Mesothelial cell of epicardium (in vitro differentiated cells): ENCODE measurements at regions not wholly inside any gene's neighbourhood (a gene's known extent, or its start where the extent isn't known, plus 50 kb on each side); places are given as distances from the start of the nearest gene placed in this dataset.

Source experiments
- DNase-seq, 2 experiments: peaks; one replicate each; pipeline ENCODE4 v3.0.0; 2021; ENCODE audit warnings: low spot score in 2 of 2; ENCODE audit not compliant: unreplicated experiment in 2 of 2
- H3K27ac Mint-ChIP-seq: 2 replicates; pipeline ENCODE4 v1.8.0; 2021; ENCODE audit warnings: mixed read lengths
- H3K27me3 Mint-ChIP-seq: 2 replicates; pipeline ENCODE4 v1.8.0; 2021; ENCODE audit warnings: low read depth, mixed read lengths
- H3K36me3 Mint-ChIP-seq: 2 replicates; pipeline ENCODE4 v1.8.0; 2021; ENCODE audit warnings: mixed read lengths
- H3K4me1 Mint-ChIP-seq: 2 replicates; pipeline ENCODE4 v1.8.0; 2021; ENCODE audit warnings: mixed read lengths
- H3K4me3 Mint-ChIP-seq: 2 replicates; pipeline ENCODE4 v1.8.0; 2021; ENCODE audit warnings: mild to moderate bottlenecking, moderate library complexity, mixed read lengths
- H3K9me3 Mint-ChIP-seq: 2 replicates; pipeline ENCODE4 v1.8.0; 2021; ENCODE audit warnings: mixed read lengths
- CTCF ChIP-seq: fragments of 200-600 bp; sonication (generic); IDR thresholded peaks from one replicate; pipeline ENCODE4 v1.5.0; 2021; ENCODE audit warnings: antibody characterized with exemption; ENCODE audit not compliant: unreplicated experiment

- no peak for TF ChIP-seq CTCF
- Mint-ChIP-seq H3K27me3 (peaks cover 56% of the 10 kb centered on the region), H3K9me3 (no peaks in the 10 kb centered on the region), H3K4me1 (no peaks in the 10 kb centered on the region), H3K27ac (no peak overlapping the region), H3K36me3 (no peaks in the 10 kb centered on the region), H3K4me3 (no peak overlapping the region)
- no peak for DNase-seq
Measured at GRCh38 chr3:186461141-186461540, 83.0 kb downstream of the CRYGS start.

DNA sequence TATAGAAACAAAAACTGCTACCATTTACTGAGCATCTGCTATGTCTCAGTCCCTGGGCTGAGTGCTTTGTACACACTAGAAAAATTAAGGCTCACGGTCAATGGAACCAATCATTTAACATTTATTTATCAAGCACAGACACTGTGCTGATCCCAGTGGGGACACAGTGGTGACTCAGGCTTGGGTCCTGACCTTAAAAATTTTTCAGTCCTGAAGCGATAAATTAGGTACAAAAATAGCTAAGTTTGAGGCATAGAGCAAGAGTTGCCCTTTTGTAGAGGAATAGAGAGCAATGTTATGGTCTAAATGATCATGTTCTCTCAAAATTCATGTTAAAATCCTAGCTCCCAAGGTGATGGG, 85.1 kb downstream of the CRYGS start:
- H3K27ac Mint-ChIP-seq, result no peak overlapping the region
- H3K4me1 Mint-ChIP-seq, result no peaks in the 10 kb centered on the region
- H3K27me3 Mint-ChIP-seq, result peaks cover 70% of the 10 kb centered on the region
- H3K36me3 Mint-ChIP-seq, result no peaks in the 10 kb centered on the region
- no peak for TF ChIP-seq CTCF
- H3K4me3 Mint-ChIP-seq, result no peak overlapping the region
- H3K9me3 Mint-ChIP-seq, result no peaks in the 10 kb centered on the region
- DNase-seq, result no peak

DNA sequence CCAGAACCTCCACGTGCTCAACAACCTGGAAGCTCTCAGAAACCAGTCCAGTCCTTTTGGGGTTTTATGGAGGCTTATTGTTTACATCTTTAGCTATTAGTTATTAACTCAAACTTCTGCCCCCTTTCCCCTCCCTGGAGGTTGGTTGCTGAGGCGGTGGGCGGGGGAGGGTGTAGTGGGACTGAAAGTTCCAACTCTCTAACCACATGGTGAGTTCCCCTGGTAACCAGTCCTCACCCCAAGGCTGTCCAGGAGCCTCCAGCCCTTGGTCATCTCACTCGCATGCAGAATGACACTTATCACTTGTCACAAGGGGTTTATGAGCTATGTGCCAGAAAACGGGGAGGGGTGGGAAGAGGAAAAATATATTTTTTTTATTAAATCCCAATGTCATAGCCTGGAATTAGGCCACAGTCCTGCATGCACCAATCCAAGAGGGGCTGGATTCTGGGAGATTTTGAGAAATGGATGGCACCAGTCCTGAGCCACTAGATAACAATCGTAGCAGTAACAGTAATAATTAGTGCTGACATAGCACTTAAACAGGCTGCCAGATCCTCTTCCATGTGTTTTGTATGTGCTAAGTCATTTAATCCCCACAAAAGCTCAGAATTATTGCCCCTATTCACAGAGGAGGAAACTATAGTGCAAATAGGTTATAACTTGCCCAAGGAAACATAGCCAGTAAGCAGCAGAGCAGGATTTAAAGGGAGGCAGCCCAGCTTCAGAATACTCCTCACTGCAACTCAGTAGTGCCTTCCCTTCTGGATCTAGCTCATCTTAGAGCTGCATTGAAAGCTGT, 85.7 kb downstream of the CRYGS start:
- H3K27me3 Mint-ChIP-seq, result peaks cover 67% of the 10 kb centered on the region
- DNase-seq, result no peak
- no peaks in the 10 kb centered on the region for H3K4me1 Mint-ChIP-seq
- TF ChIP-seq CTCF, result no peak
- H3K9me3 Mint-ChIP-seq, result no peaks in the 10 kb centered on the region
- H3K36me3 Mint-ChIP-seq, result no peaks in the 10 kb centered on the region
- H3K27ac Mint-ChIP-seq, result no peak overlapping the region
- no peak overlapping the region for H3K4me3 Mint-ChIP-seq

DNA sequence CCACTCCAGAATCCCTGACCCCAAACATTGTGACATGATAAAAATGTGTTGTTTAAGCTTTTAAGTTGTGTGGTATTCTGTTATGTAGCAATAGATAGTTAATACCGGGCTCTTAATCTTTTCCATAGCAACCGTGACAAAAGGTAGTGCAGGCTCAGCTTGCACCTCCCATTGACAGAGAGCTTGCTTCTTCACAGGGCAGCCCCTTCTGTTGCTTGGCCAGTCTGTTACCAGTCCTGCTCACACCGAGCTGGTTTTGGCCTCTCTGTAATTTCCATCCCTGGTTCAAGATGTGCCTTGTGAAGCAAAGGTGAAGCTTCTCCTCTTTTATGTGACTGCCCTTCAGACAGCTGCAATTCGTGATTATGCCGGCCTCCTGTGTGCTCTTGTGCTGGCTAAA, 86.9 kb downstream of the CRYGS start:
- H3K9me3 Mint-ChIP-seq, result no peaks in the 10 kb centered on the region

GRCh38 chr3:186456731-186457191, 87.4 kb downstream of the CRYGS start:
- no peaks in the 10 kb centered on the region for H3K36me3 Mint-ChIP-seq
- TF ChIP-seq CTCF, result no peak
- no peak overlapping the region for H3K27ac Mint-ChIP-seq
- no peak for DNase-seq
- peaks cover 66% of the 10 kb centered on the region for H3K27me3 Mint-ChIP-seq
- no peak overlapping the region for H3K4me3 Mint-ChIP-seq
- H3K9me3 Mint-ChIP-seq, result no peaks in the 10 kb centered on the region
- H3K4me1 Mint-ChIP-seq, result no peaks in the 10 kb centered on the region

More for the DNA sequence above, 86.9 kb downstream of the CRYGS start:
- Mint-ChIP-seq H3K4me1 (no peaks in the 10 kb centered on the region), H3K36me3 (no peaks in the 10 kb centered on the region), H3K27me3 (peaks cover 66% of the 10 kb centered on the region), H3K4me3 (no peak overlapping the region), H3K27ac (no peak overlapping the region)
- TF ChIP-seq CTCF, result no peak
- no peak for DNase-seq
